ENCODE measurements at regions not wholly inside any gene's neighbourhood (a gene's known extent, or its start where the extent isn't known, plus 50 kb on each side); places are given as distances from the start of the nearest gene placed in this dataset.

GRCh38 chr3:72284471-72284870 lies 499.5 kb upstream of the PROK2 start:
- peaks cover 5% of the 10 kb centered on the region for H3K4me1 Mint-ChIP-seq (ENCODE audit: low read depth)
- H3K27me3 Mint-ChIP-seq (ENCODE audit: low read depth), result peaks cover 18% of the 10 kb centered on the region
- H3K36me3 Mint-ChIP-seq (ENCODE audit: low read depth), result no peaks in the 10 kb centered on the region
- DNase-seq (ENCODE audit: low spot score), result no peak
- peaks cover 14% of the 10 kb centered on the region for H3K9me3 Mint-ChIP-seq
- H3K4me3 Mint-ChIP-seq, result no peak overlapping the region
- no peak overlapping the region for H3K27ac Mint-ChIP-seq

DNA sequence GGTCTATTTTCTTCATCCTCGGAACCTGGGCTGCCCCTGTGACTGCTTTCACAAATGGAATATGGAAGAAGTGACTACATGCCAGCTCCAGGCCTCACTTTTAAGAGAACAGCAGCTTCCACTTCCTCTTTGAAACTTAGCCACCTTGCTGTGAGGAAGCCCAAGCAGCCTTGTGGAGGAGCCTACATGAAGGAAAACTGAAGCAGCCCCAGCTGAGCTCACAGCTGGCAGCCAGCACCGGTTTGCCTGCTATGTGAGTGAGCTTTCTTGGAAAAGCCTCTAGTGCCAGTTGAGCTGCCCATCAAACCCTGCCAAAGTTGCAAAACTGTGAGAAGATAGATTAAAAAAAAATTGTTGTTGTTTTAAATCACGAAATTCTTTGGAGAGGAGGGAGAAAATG lies 498.0 kb upstream of the PROK2 start:
- Mint-ChIP-seq H3K27ac (no peak overlapping the region), H3K36me3 (ENCODE audit: low read depth) (no peaks in the 10 kb centered on the region), H3K4me3 (no peak overlapping the region), H3K27me3 (ENCODE audit: low read depth) (peaks cover 22% of the 10 kb centered on the region), H3K4me1 (ENCODE audit: low read depth) (no peaks in the 10 kb centered on the region), H3K9me3 (peaks cover 14% of the 10 kb centered on the region)
- no peak for DNase-seq (ENCODE audit: low spot score)

DNA sequence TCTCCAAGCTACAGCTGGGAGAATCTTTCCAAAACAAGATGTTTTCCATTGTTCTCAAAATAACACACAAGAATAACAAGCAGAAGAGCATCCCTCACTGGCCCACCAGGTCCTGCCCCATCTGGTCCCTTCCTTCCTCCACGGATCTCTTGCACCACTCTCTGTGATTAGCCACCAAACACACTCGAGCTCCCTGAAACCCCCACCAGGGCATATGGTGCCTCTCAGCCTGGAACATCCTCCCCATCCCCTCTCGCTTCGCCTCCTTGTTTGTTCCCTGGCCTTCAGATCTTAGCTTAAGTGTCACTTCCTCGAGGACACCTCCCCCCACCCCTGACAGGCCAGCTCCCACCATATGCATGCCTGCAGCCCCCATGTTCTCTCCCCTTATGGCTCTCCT lies 496.6 kb upstream of the PROK2 start:
- Mint-ChIP-seq H3K9me3 (peaks cover 14% of the 10 kb centered on the region), H3K27me3 (ENCODE audit: low read depth) (peaks cover 27% of the 10 kb centered on the region), H3K4me1 (ENCODE audit: low read depth) (no peaks in the 10 kb centered on the region), H3K36me3 (ENCODE audit: low read depth) (no peaks in the 10 kb centered on the region), H3K27ac (no peak overlapping the region), H3K4me3 (no peak overlapping the region)
- no peak for DNase-seq (ENCODE audit: low spot score)

- no peaks in the 10 kb centered on the region for H3K36me3 Mint-ChIP-seq (ENCODE audit: low read depth)
- H3K4me1 Mint-ChIP-seq (ENCODE audit: low read depth), result no peaks in the 10 kb centered on the region
- no peak overlapping the region for H3K27ac Mint-ChIP-seq
Measured at GRCh38 chr3:72280876-72281275, 495.9 kb upstream of the PROK2 start.

DNA sequence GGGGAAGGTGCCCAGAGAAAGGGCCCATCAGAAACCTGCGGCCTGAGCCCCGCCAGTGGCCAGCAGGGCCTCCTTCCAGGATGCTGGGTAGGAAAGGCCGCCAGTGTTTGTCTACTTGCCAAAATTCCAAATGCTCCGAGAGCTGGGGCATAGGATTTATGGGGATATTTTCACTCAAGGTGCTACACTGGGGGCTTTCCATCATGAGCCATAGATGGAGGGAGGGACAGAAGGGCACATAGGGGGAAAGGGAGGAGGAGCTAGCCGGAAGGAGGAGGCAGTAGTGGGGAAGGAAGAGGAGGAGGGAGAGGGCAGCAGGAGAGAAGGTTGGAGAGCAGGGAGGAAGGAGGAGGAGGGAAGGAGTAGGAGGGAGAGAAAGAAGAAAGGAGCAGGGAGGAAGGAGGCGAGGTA lies 494.7 kb upstream of the PROK2 start:
- H3K4me1 Mint-ChIP-seq (ENCODE audit: low read depth), result peaks cover 4% of the 10 kb centered on the region
- no peak for DNase-seq (ENCODE audit: low spot score)
- no peak overlapping the region for H3K4me3 Mint-ChIP-seq
- H3K27ac Mint-ChIP-seq, result no peak overlapping the region
- H3K36me3 Mint-ChIP-seq (ENCODE audit: low read depth), result no peaks in the 10 kb centered on the region
- H3K9me3 Mint-ChIP-seq, result peaks cover 14% of the 10 kb centered on the region
- peaks cover 27% of the 10 kb centered on the region for H3K27me3 Mint-ChIP-seq (ENCODE audit: low read depth)

More at GRCh38 chr3:72280876-72281275, 495.9 kb upstream of the PROK2 start:
- Mint-ChIP-seq H3K27me3 (ENCODE audit: low read depth) (peaks cover 27% of the 10 kb centered on the region), H3K9me3 (peaks cover 14% of the 10 kb centered on the region), H3K4me3 (no peak overlapping the region)
- no peak for DNase-seq (ENCODE audit: low spot score)

- Mint-ChIP-seq H3K27ac (no peak overlapping the region), H3K27me3 (ENCODE audit: low read depth) (peaks cover 27% of the 10 kb centered on the region)
Measured at GRCh38 chr3:72279068-72279604, 494.2 kb upstream of the PROK2 start.

GRCh38 chr3:72278349-72279067 lies 493.6 kb upstream of the PROK2 start:
- no peak for DNase-seq (ENCODE audit: low spot score)
- H3K4me1 Mint-ChIP-seq (ENCODE audit: low read depth), result peaks cover 11% of the 10 kb centered on the region
- peaks cover 13% of the 10 kb centered on the region for H3K9me3 Mint-ChIP-seq
- peaks cover 27% of the 10 kb centered on the region for H3K27me3 Mint-ChIP-seq (ENCODE audit: low read depth)
- no peak overlapping the region for H3K4me3 Mint-ChIP-seq
- no peaks in the 10 kb centered on the region for H3K36me3 Mint-ChIP-seq (ENCODE audit: low read depth)
- H3K27ac Mint-ChIP-seq, result no peak overlapping the region

More at GRCh38 chr3:72279068-72279604, 494.2 kb upstream of the PROK2 start:
- Mint-ChIP-seq H3K36me3 (ENCODE audit: low read depth) (no peaks in the 10 kb centered on the region), H3K9me3 (peaks cover 14% of the 10 kb centered on the region), H3K4me1 (ENCODE audit: low read depth) (peaks cover 9% of the 10 kb centered on the region), H3K4me3 (no peak overlapping the region)
- DNase-seq (ENCODE audit: low spot score), result no peak

DNA sequence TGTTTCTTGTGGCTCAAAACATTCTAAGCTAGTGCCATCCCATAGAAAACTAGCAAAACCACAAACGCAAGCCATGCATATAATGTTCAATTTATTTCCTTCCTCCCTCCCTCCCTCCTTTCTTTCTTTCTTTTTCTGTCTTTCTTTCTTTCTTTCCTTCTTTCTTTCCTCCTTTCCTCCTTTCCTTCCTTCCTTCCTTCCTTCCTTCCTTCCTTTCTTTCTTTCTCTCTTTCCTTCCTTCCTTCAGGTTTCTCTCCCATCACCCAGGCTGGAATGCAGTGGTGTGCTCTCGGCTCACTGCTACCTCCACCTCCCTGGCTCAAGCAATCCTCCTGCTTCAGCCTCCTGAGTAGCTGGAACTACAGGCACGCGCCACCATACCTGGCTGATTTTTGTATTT lies 492.8 kb upstream of the PROK2 start:
- no peaks in the 10 kb centered on the region for H3K36me3 Mint-ChIP-seq (ENCODE audit: low read depth)
- peaks cover 27% of the 10 kb centered on the region for H3K27me3 Mint-ChIP-seq (ENCODE audit: low read depth)
- no peak overlapping the region for H3K4me3 Mint-ChIP-seq
- no peak overlapping the region for H3K27ac Mint-ChIP-seq
- DNase-seq (ENCODE audit: low spot score), result no peak
- H3K9me3 Mint-ChIP-seq, result peaks cover 5% of the 10 kb centered on the region
- H3K4me1 Mint-ChIP-seq (ENCODE audit: low read depth), result peaks cover 11% of the 10 kb centered on the region

DNA sequence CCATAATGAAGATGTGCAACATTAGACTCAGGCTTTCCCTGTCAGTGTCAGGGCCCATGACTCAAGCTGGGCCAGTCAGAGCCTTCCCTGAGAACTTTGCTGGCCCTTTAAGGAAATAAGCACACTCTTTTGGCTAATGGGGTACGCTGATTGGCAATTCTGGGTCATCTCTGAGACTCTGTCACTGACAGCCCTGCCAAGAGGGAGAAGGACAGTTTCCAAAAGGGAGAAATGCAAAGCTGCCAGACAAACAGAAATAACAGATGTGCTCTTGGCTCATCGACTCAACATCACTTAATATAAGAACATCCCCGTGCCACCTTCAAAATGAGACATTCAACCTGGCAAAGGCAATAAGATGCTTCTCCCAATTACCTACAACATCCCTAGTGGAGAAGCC lies 491.9 kb upstream of the PROK2 start:
- no peak for DNase-seq (ENCODE audit: low spot score)
- H3K9me3 Mint-ChIP-seq, result no peaks in the 10 kb centered on the region
- no peak overlapping the region for H3K4me3 Mint-ChIP-seq
- H3K27ac Mint-ChIP-seq, result no peak overlapping the region
- H3K27me3 Mint-ChIP-seq (ENCODE audit: low read depth), result peaks cover 25% of the 10 kb centered on the region
- H3K4me1 Mint-ChIP-seq (ENCODE audit: low read depth), result peaks cover 11% of the 10 kb centered on the region
- no peaks in the 10 kb centered on the region for H3K36me3 Mint-ChIP-seq (ENCODE audit: low read depth)

DNA sequence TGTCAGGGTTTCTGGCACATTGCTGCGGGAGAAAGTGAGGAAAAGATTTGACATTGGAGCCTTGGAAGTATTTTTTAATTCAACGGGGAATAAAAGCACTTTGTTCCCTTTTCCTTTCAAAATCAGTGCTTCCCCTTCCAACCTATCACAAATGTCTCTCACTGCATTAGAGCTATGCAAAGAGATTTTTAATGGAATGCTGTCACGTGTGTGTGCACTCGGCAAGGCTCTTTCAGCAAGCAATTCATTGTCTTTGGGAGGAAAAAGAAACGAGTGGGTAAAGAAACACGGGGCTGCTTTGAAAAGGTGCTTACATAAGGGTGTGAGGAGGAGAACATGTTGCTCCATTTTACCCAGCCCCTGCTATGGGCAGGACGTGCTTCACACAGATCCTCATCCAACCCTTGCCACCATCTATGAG lies 490.4 kb upstream of the PROK2 start:
- no peak overlapping the region for H3K4me3 Mint-ChIP-seq
- H3K27ac Mint-ChIP-seq, result no peak overlapping the region
- no peaks in the 10 kb centered on the region for H3K9me3 Mint-ChIP-seq
- H3K4me1 Mint-ChIP-seq (ENCODE audit: low read depth), result peaks cover 20% of the 10 kb centered on the region
- no peak for DNase-seq (ENCODE audit: low spot score)
- no peaks in the 10 kb centered on the region for H3K36me3 Mint-ChIP-seq (ENCODE audit: low read depth)
- peaks cover 19% of the 10 kb centered on the region for H3K27me3 Mint-ChIP-seq (ENCODE audit: low read depth)

- H3K27ac Mint-ChIP-seq, result peak overlapping the region; percentile 28
Measured at GRCh38 chr3:72274493-72275330, 489.8 kb upstream of the PROK2 start.

DNA sequence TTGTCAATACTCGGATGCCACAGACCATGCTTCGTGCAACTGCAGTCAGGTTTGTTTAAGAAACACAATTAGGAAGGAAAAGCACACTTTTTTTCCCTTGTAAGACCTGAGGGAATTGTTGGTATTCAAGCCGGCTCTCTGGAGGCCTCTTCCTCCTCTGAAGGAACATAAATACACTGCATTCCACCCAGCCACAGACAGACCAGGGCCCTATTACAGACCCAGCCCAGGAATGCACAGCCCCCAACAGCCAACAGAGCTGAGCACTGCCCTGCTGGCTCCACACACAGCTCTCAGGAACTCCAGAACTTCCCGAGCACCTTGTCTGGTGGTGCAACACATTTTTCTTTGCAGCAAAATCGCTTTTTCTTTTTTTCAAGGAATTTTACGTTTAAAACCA lies 488.7 kb upstream of the PROK2 start:
- Mint-ChIP-seq H3K36me3 (ENCODE audit: low read depth) (no peaks in the 10 kb centered on the region), H3K9me3 (no peaks in the 10 kb centered on the region), H3K4me1 (ENCODE audit: low read depth) (peaks cover 31% of the 10 kb centered on the region), H3K27ac (no peak overlapping the region), H3K4me3 (no peak overlapping the region), H3K27me3 (ENCODE audit: low read depth) (peaks cover 8% of the 10 kb centered on the region)
- DNase-seq (ENCODE audit: low spot score), result no peak

More at GRCh38 chr3:72274493-72275330, 489.8 kb upstream of the PROK2 start:
- no peak for DNase-seq (ENCODE audit: low spot score)
- H3K4me1 Mint-ChIP-seq (ENCODE audit: low read depth), result peaks cover 27% of the 10 kb centered on the region
- peaks cover 19% of the 10 kb centered on the region for H3K27me3 Mint-ChIP-seq (ENCODE audit: low read depth)
- H3K4me3 Mint-ChIP-seq, result peak overlapping the region; percentile 42
- H3K9me3 Mint-ChIP-seq, result no peaks in the 10 kb centered on the region
- no peaks in the 10 kb centered on the region for H3K36me3 Mint-ChIP-seq (ENCODE audit: low read depth)

- Mint-ChIP-seq H3K27ac (no peak overlapping the region), H3K4me1 (ENCODE audit: low read depth) (peaks cover 33% of the 10 kb centered on the region), H3K27me3 (ENCODE audit: low read depth) (peaks cover 2% of the 10 kb centered on the region), H3K36me3 (ENCODE audit: low read depth) (no peaks in the 10 kb centered on the region), H3K4me3 (no peak overlapping the region), H3K9me3 (no peaks in the 10 kb centered on the region)
- no peak for DNase-seq (ENCODE audit: low spot score)
Measured at GRCh38 chr3:72272356-72272755, 487.4 kb upstream of the PROK2 start.

DNA sequence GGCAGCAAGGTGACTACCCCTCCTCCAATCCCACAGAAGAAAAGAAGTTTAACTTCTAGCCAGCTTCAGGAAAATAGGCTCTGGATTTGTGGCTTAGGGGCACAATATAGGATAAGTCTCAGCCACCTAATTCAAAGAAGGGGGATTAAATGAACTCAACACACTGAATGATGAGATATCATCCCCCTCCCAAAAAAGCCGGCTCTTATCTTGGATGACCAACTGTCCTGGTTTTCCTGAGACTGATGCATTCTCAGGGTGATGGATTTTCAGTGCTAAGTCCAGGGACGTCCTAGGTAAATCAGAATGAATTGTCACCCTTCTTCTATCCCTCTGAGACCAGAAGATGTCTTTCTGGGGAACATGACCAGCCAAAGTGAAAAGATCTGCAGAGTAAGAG lies 487.0 kb upstream of the PROK2 start:
- Mint-ChIP-seq H3K36me3 (ENCODE audit: low read depth) (no peaks in the 10 kb centered on the region), H3K27ac (no peak overlapping the region), H3K4me1 (ENCODE audit: low read depth) (peaks cover 33% of the 10 kb centered on the region), H3K27me3 (ENCODE audit: low read depth) (no peaks in the 10 kb centered on the region), H3K4me3 (no peak overlapping the region), H3K9me3 (no peaks in the 10 kb centered on the region)
- DNase-seq (ENCODE audit: low spot score), result no peak
